ENCODE measurements at regions not wholly inside any gene's neighbourhood (a gene's known extent, or its start where the extent isn't known, plus 50 kb on each side); places are given as distances from the start of the nearest gene placed in this dataset.

DNA sequence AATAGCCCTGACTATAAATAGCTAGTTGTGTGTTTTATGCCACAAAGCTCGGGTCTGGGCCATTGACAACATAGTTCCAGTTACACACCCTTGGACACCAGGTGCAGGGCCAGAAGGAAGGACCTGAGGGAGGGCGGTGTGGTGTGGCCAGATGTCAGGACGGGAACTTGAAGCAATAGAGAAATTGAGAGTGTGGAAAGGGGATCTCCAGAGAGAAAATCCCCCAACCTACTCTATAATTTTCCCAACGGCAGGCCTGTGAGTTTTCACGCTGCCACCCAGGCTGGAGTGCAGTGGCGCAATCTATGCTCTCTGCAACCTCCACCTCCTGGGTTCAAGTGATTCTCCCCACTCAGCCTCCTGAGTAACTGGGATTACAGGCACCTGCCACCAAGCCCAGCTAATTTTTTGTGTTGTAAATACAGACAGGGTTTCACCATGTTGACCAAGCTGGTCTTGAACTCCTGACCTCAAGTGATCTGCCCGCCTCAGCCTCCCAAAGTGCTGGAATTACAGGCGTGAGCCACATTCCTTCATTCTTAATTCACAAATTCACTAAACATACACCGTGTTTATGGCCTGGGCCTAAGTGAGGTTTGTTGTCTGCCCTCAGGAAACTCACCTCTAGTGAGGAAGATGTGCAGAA lies 70.8 kb upstream of the KLF13 start:
- H3K9me3 ChIP-seq = no peaks in the 10 kb centered on the region
- H3K4me1 ChIP-seq = peaks cover 0 to 18% (median 14%) of the 10 kb centered on the region in 4 donors
- no peak for DNase-seq
- H3K27ac ChIP-seq = no peak overlapping the region
- intact Hi-C loops (cut with DNase I; ENCODE audit: low total_unique reads) = no loop called here
- no peaks in the 10 kb centered on the region for H3K36me3 ChIP-seq
- no peaks in the 10 kb centered on the region for H3K27me3 ChIP-seq
- TF ChIP-seq CTCF (IDR thresholded peaks at IDR 0.05) = no peak
- H3K4me3 ChIP-seq = no peak overlapping the region

DNA sequence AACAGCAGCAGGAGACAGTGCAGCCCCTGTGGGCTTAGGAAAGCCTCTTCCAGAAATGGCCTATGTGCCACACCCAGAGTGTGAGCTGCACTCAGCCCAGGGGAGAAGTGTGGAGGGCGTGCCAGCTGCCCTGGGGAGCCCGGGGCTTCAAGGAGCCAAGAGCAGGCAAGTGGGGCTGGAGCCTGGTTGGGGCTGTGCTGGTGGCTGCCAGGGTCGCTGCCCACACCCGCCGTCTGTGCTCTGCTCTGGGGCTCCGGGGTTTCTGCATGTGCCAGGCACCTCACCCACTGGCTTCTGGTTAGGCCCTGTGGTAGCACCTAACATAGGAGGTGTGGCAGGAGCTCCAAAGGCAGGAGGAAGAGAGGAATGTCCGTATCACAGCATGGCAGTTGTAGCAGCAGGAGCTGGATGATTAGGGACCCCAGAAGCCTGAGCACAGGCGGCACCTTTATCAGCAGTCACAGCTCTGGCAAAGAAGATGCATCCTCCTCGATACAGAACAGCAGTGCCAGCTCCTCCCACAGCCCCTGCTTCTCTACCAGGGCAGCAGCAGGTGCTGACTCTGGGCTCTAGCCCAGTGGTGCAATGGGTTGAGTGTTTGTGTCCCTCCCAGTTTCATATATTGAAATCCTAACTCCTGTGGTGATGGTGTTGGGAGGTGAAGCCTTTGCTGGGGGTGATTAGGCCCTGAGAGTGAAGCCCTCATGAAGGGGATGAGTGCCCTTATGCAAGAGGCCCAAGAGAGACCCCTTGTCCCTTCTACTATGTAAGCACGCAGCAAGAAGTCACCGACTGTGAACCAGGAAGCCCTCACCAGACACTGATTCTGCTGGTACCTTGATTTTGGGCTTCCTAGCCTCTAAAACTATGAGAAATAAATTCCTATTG lies 70.0 kb upstream of the KLF13 start:
- no peak for TF ChIP-seq CTCF (IDR thresholded peaks at IDR 0.05)
- no peak for DNase-seq
- no peaks in the 10 kb centered on the region for H3K27me3 ChIP-seq
- no peak overlapping the region for H3K27ac ChIP-seq
- no peak overlapping the region for H3K4me3 ChIP-seq
- H3K4me1 ChIP-seq = peaks cover 0 to 18% (median 14%) of the 10 kb centered on the region in 4 donors
- intact Hi-C loops (cut with DNase I; ENCODE audit: low total_unique reads) = no loop called here
- no peaks in the 10 kb centered on the region for H3K9me3 ChIP-seq
- H3K36me3 ChIP-seq = no peaks in the 10 kb centered on the region

DNA sequence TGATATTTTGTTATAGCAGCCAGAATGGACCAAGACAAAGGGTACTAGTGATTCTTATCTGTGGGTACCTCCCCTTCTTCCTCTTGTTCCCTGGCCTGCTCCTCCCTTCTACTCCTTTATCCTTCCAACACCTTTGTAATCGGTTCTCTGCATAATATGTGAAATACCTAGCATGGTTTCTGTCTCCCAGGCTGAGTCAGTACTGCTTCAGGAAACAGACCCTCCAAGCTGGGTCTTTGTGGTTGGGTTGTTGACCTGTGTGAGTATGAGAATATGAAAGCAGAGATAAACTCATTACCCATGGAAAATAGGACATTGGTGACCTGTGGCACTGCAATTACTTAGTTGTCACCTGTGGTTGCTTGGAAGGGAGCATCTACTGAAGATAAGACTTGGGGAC lies 69.3 kb upstream of the KLF13 start:
- Histone ChIP-seq H3K4me3 (no peak overlapping the region), H3K27ac (no peak overlapping the region), H3K36me3 (no peaks in the 10 kb centered on the region), H3K4me1 (peaks cover 0 to 18% (median 14%) of the 10 kb centered on the region in 4 donors), H3K27me3 (no peaks in the 10 kb centered on the region), H3K9me3 (no peaks in the 10 kb centered on the region)
- no peak for TF ChIP-seq CTCF (IDR thresholded peaks at IDR 0.05)
- no peak for DNase-seq
- intact Hi-C loops (cut with DNase I; ENCODE audit: low total_unique reads) = no loop called here

DNA sequence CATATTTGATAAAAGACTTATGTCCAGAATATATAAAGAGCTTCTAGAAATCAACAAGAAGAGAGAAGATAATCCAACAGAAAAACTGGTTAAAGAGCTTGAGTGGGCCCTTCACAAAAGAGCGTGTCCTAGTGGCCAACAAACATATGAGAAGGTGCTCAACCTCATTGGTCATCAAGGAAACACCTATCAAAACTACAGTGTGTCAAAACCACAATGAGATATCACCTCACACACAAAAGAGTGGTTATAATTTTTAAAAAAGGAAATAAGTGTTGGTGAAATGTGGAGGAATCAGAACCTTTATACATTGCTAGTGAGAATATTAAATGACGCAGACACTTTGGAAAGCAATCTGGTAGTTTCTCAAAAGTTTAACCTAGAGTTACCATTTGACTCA lies 68.4 kb upstream of the KLF13 start:
- Histone ChIP-seq H3K9me3 (no peaks in the 10 kb centered on the region), H3K36me3 (no peaks in the 10 kb centered on the region), H3K4me3 (no peak overlapping the region), H3K27me3 (no peaks in the 10 kb centered on the region), H3K4me1 (peaks cover 0 to 18% (median 14%) of the 10 kb centered on the region in 4 donors), H3K27ac (no peak overlapping the region)
- no peak for TF ChIP-seq CTCF (IDR thresholded peaks at IDR 0.05)
- intact Hi-C loops (cut with DNase I; ENCODE audit: low total_unique reads) = no loop called here
- no peak for DNase-seq

GRCh38 chr15:31259562-31260252 lies 66.9 kb upstream of the KLF13 start:
- no peak for DNase-seq
- intact Hi-C loops (cut with DNase I; ENCODE audit: low total_unique reads) = no loop called here

More at GRCh38 chr15:31259562-31260252, 66.9 kb upstream of the KLF13 start:
- no peak for TF ChIP-seq CTCF (IDR thresholded peaks at IDR 0.05)
- H3K4me3 ChIP-seq = no peak overlapping the region
- H3K27ac ChIP-seq = no peak overlapping the region
- no peaks in the 10 kb centered on the region for H3K9me3 ChIP-seq
- H3K36me3 ChIP-seq = no peaks in the 10 kb centered on the region
- peaks cover 0 to 16% (median 11%) of the 10 kb centered on the region in 4 donors for H3K4me1 ChIP-seq
- H3K27me3 ChIP-seq = no peaks in the 10 kb centered on the region
